Endothelial cell of umbilical vein (primary cell): ENCODE measurements at regions not wholly inside any gene's neighbourhood (a gene's known extent, or its start where the extent isn't known, plus 50 kb on each side); places are given as distances from the start of the nearest gene placed in this dataset.
"Not testable (repeated sequence)": the region's sequence is repeated elsewhere in the genome, so short reads cannot be mapped to it uniquely, and the experiment has no call there.

Experiments used
- CTCF ChIP-seq, 2 donors: IDR thresholded peaks; 1 replicate in 1 of 2; 2 replicates in 1 of 2; pipeline ENCODE4 v1.5.1; 2011; ENCODE audit warnings: low read length in 2 of 2, mild to moderate bottlenecking in 2 of 2, moderate library complexity in 2 of 2, control low read depth in 1 of 2, inconsistent platforms in 1 of 2, low read depth in 1 of 2; ENCODE audit not compliant: insufficient read depth in 1 of 2; ENCODE audit errors: extremely low read depth in 1 of 2
- EZH2 ChIP-seq: IDR thresholded peaks from 2 replicates; pipeline ENCODE4 v1.6.1; 2012; ENCODE audit warnings: borderline replicate concordance, low read depth, mild to moderate bottlenecking, moderate library complexity, low read length, inconsistent platforms; ENCODE audit not compliant: severe bottlenecking
- GATA2 ChIP-seq: IDR thresholded peaks from 2 replicates; pipeline ENCODE4 v1.7.0; 2011; ENCODE audit warnings: low read depth, mild to moderate bottlenecking, moderate library complexity, mixed read lengths, low read length; ENCODE audit not compliant: insufficient read length, insufficient read depth
- JUN ChIP-seq: IDR thresholded peaks from 2 replicates; pipeline ENCODE4 v1.6.1; 2011; ENCODE audit warnings: borderline replicate concordance, low read depth; ENCODE audit not compliant: insufficient read length, insufficient read depth
- MAX ChIP-seq: IDR thresholded peaks from 2 replicates; pipeline ENCODE4 v1.6.1; 2011; ENCODE audit not compliant: insufficient read depth, insufficient read length
- MYC ChIP-seq: IDR thresholded peaks from one replicate; pipeline ENCODE4 v1.6.1; 2011; ENCODE audit warnings: mild to moderate bottlenecking, low read depth, low read length
- POLR2A ChIP-seq: IDR thresholded peaks from 2 replicates; pipeline ENCODE4 v1.6.1; 2012; ENCODE audit warnings: low read depth, mild to moderate bottlenecking, control low read depth, low read length
- POLR2AphosphoS5 ChIP-seq: IDR thresholded peaks from 2 replicates; pipeline ENCODE4 v1.6.1; 2012; ENCODE audit warnings: low read depth, mild to moderate bottlenecking, control low read depth, low read length, moderate library complexity; ENCODE audit not compliant: insufficient read depth

GRCh38 chr7:142509235-142509634, 240.0 kb upstream of the PRSS1 start:
- not testable (repeated sequence) for TF ChIP-seq POLR2A; CTCF (IDR thresholded peaks at IDR 0.05; ENCODE audit: extremely low read depth in 1 of 2, insufficient read depth in 1 of 2, low read depth in 1 of 2, low read length in 2 of 2); MAX; POLR2AphosphoS5; EZH2; GATA2; MYC; JUN
